ENCODE measurements at regions not wholly inside any gene's neighbourhood (a gene's known extent, or its start where the extent isn't known, plus 50 kb on each side); places are given as distances from the start of the nearest gene placed in this dataset.
A peak's percentile ranks its signal among the peaks of the same experiment; 100 is the strongest.

DNA sequence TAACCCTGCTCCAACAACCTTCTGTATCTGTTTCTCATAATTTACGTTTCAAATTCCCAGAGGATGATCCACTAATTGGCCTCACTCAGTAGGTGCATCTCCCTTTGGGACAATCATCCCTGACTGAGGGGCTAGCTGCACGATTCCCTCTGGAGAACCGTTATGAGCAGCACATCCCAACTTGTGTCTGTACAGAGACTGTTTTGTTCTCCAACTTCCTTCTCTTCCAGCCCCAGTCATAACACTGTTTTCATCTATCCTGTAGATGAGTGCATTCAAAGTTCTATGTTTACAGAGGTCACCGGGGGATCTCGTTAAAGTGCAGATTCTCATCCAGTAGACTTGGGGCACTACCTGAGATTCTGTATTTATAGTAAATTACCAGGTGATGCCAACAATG is 187.2 kb downstream of the REEP3 start:
- DNase-seq (ENCODE audit: low spot score): no peak

- DNase-seq (ENCODE audit: low spot score): no peak
These were observed 189.5 kb downstream of the REEP3 start for GRCh38 chr10:63710703-63711102.

- DNase-seq (ENCODE audit: low spot score): no peak
These were observed 190.2 kb downstream of the REEP3 start for GRCh38 chr10:63711361-63711760.

DNA sequence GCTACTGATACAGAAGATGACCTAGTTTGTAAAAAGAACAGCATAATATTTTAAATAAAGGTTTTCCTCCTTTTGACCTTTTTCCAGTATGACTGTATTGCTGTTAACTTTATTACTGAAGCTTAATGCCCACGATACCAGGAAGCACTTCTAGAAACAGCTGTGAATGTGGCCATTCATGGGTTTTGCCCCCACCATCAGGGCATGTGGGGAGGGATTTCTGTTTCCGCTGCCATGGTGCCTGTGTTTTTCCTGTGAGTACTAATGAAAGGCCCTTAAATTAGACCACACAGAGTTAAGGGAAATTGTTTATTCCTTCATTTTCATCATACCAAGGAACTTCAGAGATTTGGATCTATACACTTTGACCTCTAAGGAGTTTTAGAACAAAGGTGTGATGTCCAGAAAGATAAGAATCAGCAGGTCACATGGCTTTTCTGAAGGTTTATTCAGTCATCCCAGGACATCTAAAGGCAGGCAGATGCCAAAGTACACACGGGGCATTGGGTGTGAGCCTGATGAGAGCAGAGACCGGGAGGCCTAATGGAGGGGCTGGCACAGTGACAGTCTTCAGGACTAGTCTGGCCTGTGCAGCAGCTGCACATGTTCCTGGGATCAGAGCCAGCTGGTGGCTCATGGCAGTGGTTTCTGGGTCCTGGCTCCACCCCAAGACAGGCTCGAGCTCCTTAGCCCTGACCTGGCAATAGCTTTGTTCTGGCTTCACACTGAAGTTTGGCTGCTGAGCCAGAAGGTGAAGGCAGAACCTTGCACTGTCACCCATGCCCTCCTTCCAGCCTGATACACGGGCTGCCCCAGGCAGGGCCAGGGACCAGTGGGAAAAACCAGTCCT is 190.9 kb downstream of the REEP3 start:
- peak; percentile 99 for DNase-seq (ENCODE audit: low spot score)

- no peak for DNase-seq (ENCODE audit: low spot score)
These were observed 191.5 kb downstream of the REEP3 start for GRCh38 chr10:63712717-63713115.

- peak; percentile 78 for DNase-seq (ENCODE audit: low spot score)
These were observed 192.3 kb downstream of the REEP3 start for GRCh38 chr10:63713191-63714144.

DNA sequence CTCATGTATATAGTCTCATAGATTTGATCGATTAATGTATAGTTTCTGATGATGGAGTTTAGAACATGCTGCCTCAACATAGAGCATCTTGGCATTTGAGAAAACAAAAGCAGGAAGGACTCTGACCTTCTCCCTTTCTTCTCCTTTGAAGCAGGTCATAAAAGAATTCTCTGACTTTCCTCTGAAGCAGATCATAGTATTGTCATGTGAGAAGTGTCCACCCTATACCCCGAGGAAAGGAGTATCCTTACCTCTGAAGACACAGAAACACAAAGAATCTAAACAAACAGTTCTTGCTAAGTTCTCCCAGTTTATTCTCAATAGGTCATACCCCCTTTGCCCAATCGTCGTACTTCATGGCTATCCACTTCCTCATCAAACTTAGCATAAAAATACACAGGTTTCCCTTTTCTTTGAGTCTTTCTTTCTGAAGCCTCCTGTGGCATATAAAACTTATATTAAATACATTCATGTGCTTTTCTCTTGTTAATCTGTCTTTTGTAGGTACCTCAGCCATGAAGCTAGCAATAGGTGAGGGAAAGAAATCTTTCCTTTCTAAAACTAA is 194.9 kb downstream of the REEP3 start:
- no peak for DNase-seq (ENCODE audit: low spot score)

DNA sequence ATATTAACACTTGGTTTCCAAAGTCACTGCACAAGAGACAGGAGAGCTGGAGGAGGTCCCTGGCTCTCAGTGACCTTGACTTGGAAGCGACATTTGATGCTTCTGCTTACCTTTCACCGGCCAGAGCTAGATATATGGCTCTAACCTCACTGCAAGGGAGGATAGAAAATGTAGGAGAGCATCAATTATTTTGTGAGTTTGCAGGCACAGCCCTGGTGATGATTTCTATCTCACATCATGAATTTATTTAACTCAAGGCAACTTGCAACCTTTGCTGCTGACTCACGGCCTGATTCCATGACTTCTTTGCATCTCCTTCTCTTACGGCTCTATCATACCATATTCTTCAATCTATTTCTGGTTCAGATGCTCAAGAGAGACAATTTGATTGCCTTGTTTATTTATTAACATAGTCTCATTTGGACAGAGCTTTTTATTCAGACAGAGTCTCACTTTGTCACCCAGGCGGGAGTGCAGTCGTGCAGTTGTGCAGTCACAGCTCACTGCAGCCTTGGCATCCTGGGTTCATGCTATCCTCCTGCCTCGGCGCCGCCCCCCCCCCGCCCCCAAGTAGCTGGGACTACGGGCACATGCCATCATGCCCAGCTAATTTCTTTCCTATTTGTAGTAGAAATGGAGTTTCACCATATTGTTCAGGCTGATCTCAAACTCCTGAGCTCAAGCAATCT is 196.0 kb downstream of the REEP3 start:
- DNase-seq (ENCODE audit: low spot score): no peak

DNA sequence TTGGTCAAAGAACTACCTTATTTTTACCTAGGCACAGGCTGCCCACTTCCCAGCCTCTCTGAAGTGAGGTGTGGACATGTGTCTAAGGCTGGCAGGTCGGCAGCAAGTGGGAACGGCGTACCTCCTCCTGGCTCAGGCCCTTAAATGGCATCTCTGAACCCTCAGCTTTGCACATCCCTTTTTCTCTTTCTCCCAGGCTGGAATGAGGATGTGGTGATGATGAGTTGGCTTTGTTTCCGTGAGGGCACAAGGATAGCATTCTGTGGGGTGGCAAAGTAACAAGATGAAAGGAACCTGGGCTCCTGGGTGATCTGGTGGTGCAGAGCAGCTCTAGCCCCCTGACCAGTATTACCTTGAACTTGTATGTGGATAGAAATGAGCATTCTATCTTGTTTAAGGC is 196.8 kb downstream of the REEP3 start:
- peak; percentile 43 for DNase-seq (ENCODE audit: low spot score)

DNA sequence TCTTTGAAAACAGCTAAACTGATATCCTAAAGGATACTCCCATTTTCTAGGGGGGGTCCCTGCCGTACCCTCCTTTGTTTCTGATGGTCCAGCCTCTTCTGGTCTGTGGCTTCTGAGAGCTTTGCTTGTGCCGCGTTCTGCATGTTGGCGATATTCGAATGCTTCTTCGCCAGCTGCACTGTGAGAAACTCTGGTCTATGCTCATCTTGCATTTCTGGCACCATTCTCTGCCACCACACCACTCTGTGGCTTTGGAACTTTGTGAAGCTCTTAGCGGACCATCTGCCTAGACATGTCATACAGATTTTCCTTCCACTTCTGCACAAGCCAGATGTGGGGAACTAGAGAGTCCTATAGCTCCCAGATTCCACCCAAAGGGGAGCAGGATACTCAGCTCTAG is 197.2 kb downstream of the REEP3 start:
- no peak for DNase-seq (ENCODE audit: low spot score)

- DNase-seq (ENCODE audit: low spot score): no peak
These were observed 198.1 kb downstream of the REEP3 start for GRCh38 chr10:63719226-63719856.

GRCh38 chr10:63720072-63720537 is 198.9 kb downstream of the REEP3 start:
- peak; percentile 62 for DNase-seq (ENCODE audit: low spot score)

GRCh38 chr10:63720676-63721075 is 199.5 kb downstream of the REEP3 start:
- no peak for DNase-seq (ENCODE audit: low spot score)

GRCh38 chr10:63722537-63722936 is 201.3 kb downstream of the REEP3 start:
- no peak for DNase-seq (ENCODE audit: low spot score)

GRCh38 chr10:63723320-63723719 is 202.1 kb downstream of the REEP3 start:
- no peak for DNase-seq (ENCODE audit: low spot score)

GRCh38 chr10:63723741-63724140 is 202.5 kb downstream of the REEP3 start:
- DNase-seq (ENCODE audit: low spot score): no peak

GRCh38 chr10:63724922-63725321 is 203.7 kb downstream of the REEP3 start:
- DNase-seq (ENCODE audit: low spot score): no peak

GRCh38 chr10:63726867-63727266 is 205.7 kb downstream of the REEP3 start:
- DNase-seq (ENCODE audit: low spot score): no peak

GRCh38 chr10:63727636-63728035 is 206.4 kb downstream of the REEP3 start:
- DNase-seq (ENCODE audit: low spot score): no peak

DNA sequence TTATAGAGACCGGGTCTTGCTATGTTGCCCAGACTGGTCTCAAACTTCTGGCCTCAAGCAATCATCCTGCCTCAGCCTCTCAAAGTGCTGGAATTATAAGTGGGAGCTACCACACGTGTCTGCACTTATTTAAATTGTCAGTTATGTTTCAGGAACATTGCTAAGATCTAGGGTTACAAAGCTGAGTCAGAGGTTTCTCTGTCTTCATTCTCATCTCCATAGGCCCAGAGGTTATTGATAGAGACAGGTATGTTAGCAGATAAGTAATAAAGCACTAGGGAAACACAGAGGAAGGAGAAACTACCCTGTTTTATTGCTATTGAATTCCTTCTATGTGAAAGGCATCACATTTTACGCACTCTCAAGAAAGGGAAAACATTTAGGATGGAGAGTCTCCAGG is 214.1 kb downstream of the REEP3 start:
- DNase-seq (ENCODE audit: low spot score): no peak

DNA sequence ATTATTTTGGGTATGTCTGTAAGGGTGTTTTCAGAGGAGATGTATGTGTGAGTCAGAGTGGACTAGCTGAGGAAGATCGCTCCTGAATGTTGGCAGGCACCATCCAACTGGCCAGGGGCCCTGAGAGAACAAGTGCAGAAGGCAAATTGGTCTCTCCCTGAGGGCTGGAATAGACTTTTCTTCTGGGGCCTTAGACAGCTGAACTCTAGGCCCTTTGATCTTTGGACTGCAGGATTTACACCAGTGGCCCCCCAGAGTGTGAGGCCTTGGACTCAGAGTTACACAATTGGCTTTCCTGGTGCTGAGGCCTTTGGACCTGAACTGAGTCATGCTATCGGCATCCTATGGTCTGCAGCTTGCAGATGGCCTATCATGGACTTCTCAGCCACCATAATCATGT is 217.2 kb downstream of the REEP3 start:
- DNase-seq (ENCODE audit: low spot score): no peak

Data from A172 (cell line).